ENCODE measurements at regions not wholly inside any gene's neighbourhood (a gene's known extent, or its start where the extent isn't known, plus 50 kb on each side); places are given as distances from the start of the nearest gene placed in this dataset.

GRCh38 chr5:61720829-61721228, 388.8 kb downstream of the ZSWIM6 start:
- H3K9me3 ChIP-seq (ENCODE audit: insufficient read depth, low read length, severe bottlenecking) = no peaks in the 10 kb centered on the region
- no peaks in the 10 kb centered on the region for H3K79me2 ChIP-seq (ENCODE audit: insufficient read depth, low read length)
- no peaks in the 10 kb centered on the region for H3K36me3 ChIP-seq (ENCODE audit: insufficient read depth, low read length)
- H2AFZ ChIP-seq (ENCODE audit: low read depth, low read length) = no peak overlapping the region
- ATAC-seq (ENCODE audit: insufficient read depth, low read depth) = no peak
- H3K9ac ChIP-seq (ENCODE audit: low read depth, low read length) = no peak overlapping the region
- no peak for TF ChIP-seq EZH2 (IDR thresholded peaks at IDR 0.05; ENCODE audit: borderline replicate concordance, low read depth, low read length, severe bottlenecking)
- TF ChIP-seq, protein P1, sequence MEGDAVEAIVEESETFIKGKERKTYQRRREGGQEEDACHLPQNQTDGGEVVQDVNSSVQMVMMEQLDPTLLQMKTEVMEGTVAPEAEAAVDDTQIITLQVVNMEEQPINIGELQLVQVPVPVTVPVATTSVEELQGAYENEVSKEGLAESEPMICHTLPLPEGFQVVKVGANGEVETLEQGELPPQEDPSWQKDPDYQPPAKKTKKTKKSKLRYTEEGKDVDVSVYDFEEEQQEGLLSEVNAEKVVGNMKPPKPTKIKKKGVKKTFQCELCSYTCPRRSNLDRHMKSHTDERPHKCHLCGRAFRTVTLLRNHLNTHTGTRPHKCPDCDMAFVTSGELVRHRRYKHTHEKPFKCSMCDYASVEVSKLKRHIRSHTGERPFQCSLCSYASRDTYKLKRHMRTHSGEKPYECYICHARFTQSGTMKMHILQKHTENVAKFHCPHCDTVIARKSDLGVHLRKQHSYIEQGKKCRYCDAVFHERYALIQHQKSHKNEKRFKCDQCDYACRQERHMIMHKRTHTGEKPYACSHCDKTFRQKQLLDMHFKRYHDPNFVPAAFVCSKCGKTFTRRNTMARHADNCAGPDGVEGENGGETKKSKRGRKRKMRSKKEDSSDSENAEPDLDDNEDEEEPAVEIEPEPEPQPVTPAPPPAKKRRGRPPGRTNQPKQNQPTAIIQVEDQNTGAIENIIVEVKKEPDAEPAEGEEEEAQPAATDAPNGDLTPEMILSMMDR (IDR thresholded peaks at IDR 0.05; ENCODE audit: borderline replicate concordance, extremely low read depth, low read length, poor library complexity, severe bottlenecking) = no peak
- H3K4me3 ChIP-seq (ENCODE audit: low read depth in 1 of 2, low read length in 2 of 2) = no peak overlapping the region
- H3K27me3 ChIP-seq (ENCODE audit: insufficient read depth, low read length, poor library complexity) = no peaks in the 10 kb centered on the region
- no peak overlapping the region for H3K27ac ChIP-seq (ENCODE audit: low read length)
- no peak for DNase-seq
- no peak overlapping the region for H3K4me2 ChIP-seq (ENCODE audit: insufficient read depth, low read length)
- no peaks in the 10 kb centered on the region for H3K4me1 ChIP-seq (ENCODE audit: insufficient read depth, low read length)
- no peaks in the 10 kb centered on the region for H4K20me1 ChIP-seq (ENCODE audit: insufficient read depth, low read length)

DNA sequence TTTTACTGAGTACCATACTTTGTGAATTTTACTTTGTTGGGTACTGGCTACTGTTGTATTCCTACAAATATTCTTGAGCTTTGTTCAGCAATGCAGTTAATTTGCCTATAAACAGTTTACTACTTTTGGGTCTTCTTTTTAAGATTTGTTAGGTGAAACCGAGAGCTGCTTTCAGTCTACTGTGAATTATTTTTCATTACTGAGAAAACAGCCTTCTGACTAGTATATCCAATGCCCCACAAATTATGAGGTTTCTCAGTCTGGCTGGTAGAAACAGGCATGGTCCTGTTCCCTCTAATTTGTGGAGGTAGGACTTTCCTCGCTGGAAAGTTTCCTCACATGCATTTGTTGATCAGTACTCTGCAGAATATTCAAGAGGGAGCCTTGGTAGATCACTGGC, 392.0 kb downstream of the ZSWIM6 start:
- no peak for ATAC-seq (ENCODE audit: insufficient read depth, low read depth)
- H3K27ac ChIP-seq (ENCODE audit: low read length) = no peak overlapping the region

GRCh38 chr5:61728287-61728686, 396.2 kb downstream of the ZSWIM6 start:
- Histone ChIP-seq H3K27ac (ENCODE audit: low read length) (no peak overlapping the region), H2AFZ (ENCODE audit: low read depth, low read length) (no peak overlapping the region), H3K9ac (ENCODE audit: low read depth, low read length) (no peak overlapping the region), H3K4me3 (ENCODE audit: low read depth in 1 of 2, low read length in 2 of 2) (no peak overlapping the region), H3K9me3 (ENCODE audit: insufficient read depth, low read length, severe bottlenecking) (no peaks in the 10 kb centered on the region), H4K20me1 (ENCODE audit: insufficient read depth, low read length) (no peaks in the 10 kb centered on the region), H3K79me2 (ENCODE audit: insufficient read depth, low read length) (no peaks in the 10 kb centered on the region), H3K27me3 (ENCODE audit: insufficient read depth, low read length, poor library complexity) (no peaks in the 10 kb centered on the region), H3K4me1 (ENCODE audit: insufficient read depth, low read length) (no peaks in the 10 kb centered on the region), H3K36me3 (ENCODE audit: insufficient read depth, low read length) (no peaks in the 10 kb centered on the region), H3K4me2 (ENCODE audit: insufficient read depth, low read length) (no peak overlapping the region)
- no peak for TF ChIP-seq EZH2 (IDR thresholded peaks at IDR 0.05; ENCODE audit: borderline replicate concordance, low read depth, low read length, severe bottlenecking)
- TF ChIP-seq, protein P1 (IDR thresholded peaks at IDR 0.05; ENCODE audit: borderline replicate concordance, extremely low read depth, low read length, poor library complexity, severe bottlenecking) = no peak
- ATAC-seq (ENCODE audit: insufficient read depth, low read depth) = no peak
- no peak for DNase-seq

More for the DNA sequence above, 392.0 kb downstream of the ZSWIM6 start:
- no peak for DNase-seq
- Histone ChIP-seq H2AFZ (ENCODE audit: low read depth, low read length) (no peak overlapping the region), H3K79me2 (ENCODE audit: insufficient read depth, low read length) (no peaks in the 10 kb centered on the region), H3K9ac (ENCODE audit: low read depth, low read length) (no peak overlapping the region), H4K20me1 (ENCODE audit: insufficient read depth, low read length) (no peaks in the 10 kb centered on the region), H3K4me2 (ENCODE audit: insufficient read depth, low read length) (no peak overlapping the region), H3K4me1 (ENCODE audit: insufficient read depth, low read length) (no peaks in the 10 kb centered on the region), H3K27me3 (ENCODE audit: insufficient read depth, low read length, poor library complexity) (no peaks in the 10 kb centered on the region), H3K36me3 (ENCODE audit: insufficient read depth, low read length) (no peaks in the 10 kb centered on the region), H3K4me3 (ENCODE audit: low read depth in 1 of 2, low read length in 2 of 2) (no peak overlapping the region), H3K9me3 (ENCODE audit: insufficient read depth, low read length, severe bottlenecking) (no peaks in the 10 kb centered on the region)
- TF ChIP-seq, protein P1 (IDR thresholded peaks at IDR 0.05; ENCODE audit: borderline replicate concordance, extremely low read depth, low read length, poor library complexity, severe bottlenecking) = no peak
- no peak for TF ChIP-seq EZH2 (IDR thresholded peaks at IDR 0.05; ENCODE audit: borderline replicate concordance, low read depth, low read length, severe bottlenecking)

GRCh38 chr5:61730866-61731265, 398.8 kb downstream of the ZSWIM6 start:
- no peaks in the 10 kb centered on the region for H3K4me1 ChIP-seq (ENCODE audit: insufficient read depth, low read length)
- no peak for TF ChIP-seq EZH2 (IDR thresholded peaks at IDR 0.05; ENCODE audit: borderline replicate concordance, low read depth, low read length, severe bottlenecking)
- TF ChIP-seq, protein P1 (IDR thresholded peaks at IDR 0.05; ENCODE audit: borderline replicate concordance, extremely low read depth, low read length, poor library complexity, severe bottlenecking) = no peak
- H3K9me3 ChIP-seq (ENCODE audit: insufficient read depth, low read length, severe bottlenecking) = no peaks in the 10 kb centered on the region
- no peaks in the 10 kb centered on the region for H4K20me1 ChIP-seq (ENCODE audit: insufficient read depth, low read length)
- no peak overlapping the region for H3K27ac ChIP-seq (ENCODE audit: low read length)
- H3K4me2 ChIP-seq (ENCODE audit: insufficient read depth, low read length) = no peak overlapping the region
- H3K4me3 ChIP-seq (ENCODE audit: low read depth in 1 of 2, low read length in 2 of 2) = no peak overlapping the region
- no peak for ATAC-seq (ENCODE audit: insufficient read depth, low read depth)
- H3K36me3 ChIP-seq (ENCODE audit: insufficient read depth, low read length) = no peaks in the 10 kb centered on the region
- no peak overlapping the region for H3K9ac ChIP-seq (ENCODE audit: low read depth, low read length)
- H3K79me2 ChIP-seq (ENCODE audit: insufficient read depth, low read length) = no peaks in the 10 kb centered on the region
- no peak for DNase-seq
- H2AFZ ChIP-seq (ENCODE audit: low read depth, low read length) = no peak overlapping the region
- H3K27me3 ChIP-seq (ENCODE audit: insufficient read depth, low read length, poor library complexity) = no peaks in the 10 kb centered on the region
